Astrocyte (in vitro differentiated cells and primary cell): ENCODE measurements at regions not wholly inside any gene's neighbourhood (a gene's known extent, or its start where the extent isn't known, plus 50 kb on each side); places are given as distances from the start of the nearest gene placed in this dataset.

Source experiments
- EZH2 ChIP-seq: IDR thresholded peaks from 2 replicates; pipeline ENCODE4 v1.6.1; 2012; ENCODE audit warnings: mild to moderate bottlenecking, low read length, inconsistent platforms; ENCODE audit not compliant: insufficient read depth
- TF ChIP-seq, protein P1 (sequence below): IDR thresholded peaks from 2 replicates; pipeline ENCODE4 v1.5.1; 2011; ENCODE audit warnings: low read depth, mild to moderate bottlenecking, inconsistent platforms, low read length, moderate library complexity; ENCODE audit not compliant: insufficient read depth

- TF ChIP-seq, protein P1, sequence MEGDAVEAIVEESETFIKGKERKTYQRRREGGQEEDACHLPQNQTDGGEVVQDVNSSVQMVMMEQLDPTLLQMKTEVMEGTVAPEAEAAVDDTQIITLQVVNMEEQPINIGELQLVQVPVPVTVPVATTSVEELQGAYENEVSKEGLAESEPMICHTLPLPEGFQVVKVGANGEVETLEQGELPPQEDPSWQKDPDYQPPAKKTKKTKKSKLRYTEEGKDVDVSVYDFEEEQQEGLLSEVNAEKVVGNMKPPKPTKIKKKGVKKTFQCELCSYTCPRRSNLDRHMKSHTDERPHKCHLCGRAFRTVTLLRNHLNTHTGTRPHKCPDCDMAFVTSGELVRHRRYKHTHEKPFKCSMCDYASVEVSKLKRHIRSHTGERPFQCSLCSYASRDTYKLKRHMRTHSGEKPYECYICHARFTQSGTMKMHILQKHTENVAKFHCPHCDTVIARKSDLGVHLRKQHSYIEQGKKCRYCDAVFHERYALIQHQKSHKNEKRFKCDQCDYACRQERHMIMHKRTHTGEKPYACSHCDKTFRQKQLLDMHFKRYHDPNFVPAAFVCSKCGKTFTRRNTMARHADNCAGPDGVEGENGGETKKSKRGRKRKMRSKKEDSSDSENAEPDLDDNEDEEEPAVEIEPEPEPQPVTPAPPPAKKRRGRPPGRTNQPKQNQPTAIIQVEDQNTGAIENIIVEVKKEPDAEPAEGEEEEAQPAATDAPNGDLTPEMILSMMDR, result no peak
- TF ChIP-seq EZH2, result no peak
Observed at GRCh38 chr13:100789968-100790367, 115.4 kb upstream of the TMTC4 start.
